Neural cell (in vitro differentiated cells): ENCODE measurements at regions not wholly inside any gene's neighbourhood (a gene's known extent, or its start where the extent isn't known, plus 50 kb on each side); places are given as distances from the start of the nearest gene placed in this dataset.

Experiments
- H2AFZ ChIP-seq: fragments of 200-600, 300-800 bp; sonication (generic), shearing (Covaris generic); 2 replicates; pipeline ENCODE4 v1.6.0; 2014; ENCODE audit warnings: low read depth, mild to moderate bottlenecking, antibody characterized with exemption, low read length, moderate library complexity
- H3F3A ChIP-seq: fragments of 200-600 bp; shearing (Covaris generic); 2 replicates; pipeline ENCODE4 v1.6.1; 2016; ENCODE audit warnings: mild to moderate bottlenecking, moderate library complexity, mixed read lengths, antibody characterized with exemption, low read length; ENCODE audit not compliant: insufficient read depth, poor library complexity, severe bottlenecking
- H3K27ac ChIP-seq: fragments of 200-600, 300-800 bp; sonication (generic), shearing (Covaris generic); 2 replicates; pipeline ENCODE4 v1.5.1; 2014; ENCODE audit warnings: mild to moderate bottlenecking, low read length, moderate library complexity
- H3K27me3 ChIP-seq: fragments of 300-800, 200-600 bp; sonication (generic), shearing (Covaris generic); 2 replicates; pipeline ENCODE4 v1.6.0; 2014; ENCODE audit warnings: mild to moderate bottlenecking, low read depth, low read length, moderate library complexity; ENCODE audit not compliant: insufficient read depth
- H3K36me3 ChIP-seq: fragments of 300-800, 200-600 bp; sonication (generic), shearing (Covaris generic); 2 replicates; pipeline ENCODE4 v1.5.1; 2014; ENCODE audit warnings: mild to moderate bottlenecking, antibody characterized with exemption, low read length, moderate library complexity; ENCODE audit not compliant: insufficient read depth
- H3K4me2 ChIP-seq: fragments of 300-800, 200-600 bp; sonication (generic), shearing (Covaris generic); 2 replicates; pipeline ENCODE4 v1.6.0; 2014; ENCODE audit warnings: mild to moderate bottlenecking, low read length
- H3K4me3 ChIP-seq: fragments of 300-800, 200-600 bp; sonication (generic), shearing (Covaris generic); 2 replicates; pipeline ENCODE4 v1.5.1; 2014; ENCODE audit warnings: mild to moderate bottlenecking, low read length, moderate library complexity
- H3K79me2 ChIP-seq: fragments of 200-600 bp; shearing (Covaris generic); replicated peaks from 2 replicates; pipeline ENCODE4 v1.6.0; 2014; ENCODE audit warnings: mild to moderate bottlenecking, low read length, moderate library complexity; ENCODE audit not compliant: insufficient read depth
- H3K9ac ChIP-seq: fragments of 300-800, 200-600 bp; sonication (generic), shearing (Covaris generic); 2 replicates; pipeline ENCODE4 v1.6.1; 2016; ENCODE audit warnings: mild to moderate bottlenecking, low read length, mixed read lengths
- H3K9me2 ChIP-seq: fragments of 200-600 bp; shearing (Covaris generic); 2 replicates; pipeline ENCODE4 v1.6.1; 2016; ENCODE audit warnings: mild to moderate bottlenecking, low read length, mixed read lengths; ENCODE audit not compliant: insufficient read depth
- H3K9me3 ChIP-seq: fragments of 200-600, 300-800 bp; sonication (generic), shearing (Covaris generic); 2 replicates; pipeline ENCODE4 v1.6.1; 2016; ENCODE audit warnings: mild to moderate bottlenecking, mixed run types, low read length, moderate library complexity, mixed read lengths
- H4K20me1 ChIP-seq: fragments of 200-600 bp; shearing (Covaris generic); 2 replicates; pipeline ENCODE4 v1.6.1; 2016; ENCODE audit warnings: mild to moderate bottlenecking, mixed run types; ENCODE audit not compliant: insufficient read depth
- EP300 ChIP-seq: fragments of 450-650 bp; conservative IDR thresholded peaks from 2 replicates; pipeline ENCODE4 v1.6.1; 2014; ENCODE audit warnings: antibody characterized with exemption, mild to moderate bottlenecking, moderate library complexity; ENCODE audit not compliant: poor library complexity, severe bottlenecking
- EZH2 ChIP-seq: fragments of 200-600, 300-800 bp; shearing (Covaris generic), sonication (generic); IDR thresholded peaks from 2 replicates; pipeline ENCODE4 v1.6.1; 2014; ENCODE audit warnings: antibody characterized with exemption, low read length, borderline replicate concordance, mild to moderate bottlenecking; ENCODE audit not compliant: insufficient read depth, poor library complexity, severe bottlenecking
- MXI1 ChIP-seq: fragments of 450-650 bp; conservative IDR thresholded peaks from 2 replicates; pipeline ENCODE4 v1.6.1; 2014; ENCODE audit warnings: antibody characterized with exemption, mild to moderate bottlenecking; ENCODE audit not compliant: poor library complexity, severe bottlenecking
- POLR2AphosphoS5 ChIP-seq: IDR thresholded peaks from 2 replicates; pipeline ENCODE4 v1.6.1; 2012
- RAD21 ChIP-seq: fragments of 450-650 bp; conservative IDR thresholded peaks from 2 replicates; pipeline ENCODE4 v1.6.1; 2014; ENCODE audit warnings: antibody characterized with exemption, mild to moderate bottlenecking, moderate library complexity
- SMC3 ChIP-seq: fragments of 450-650 bp; conservative IDR thresholded peaks from 2 replicates; pipeline ENCODE4 v1.6.1; 2014; ENCODE audit warnings: antibody characterized with exemption, mild to moderate bottlenecking, moderate library complexity; ENCODE audit not compliant: poor library complexity
- TAF1 ChIP-seq: IDR thresholded peaks from 2 replicates; pipeline ENCODE4 v1.6.1; 2012; ENCODE audit warnings: low read depth
- TF ChIP-seq, protein P1 (sequence below): fragments of 450-650 bp; IDR thresholded peaks from 2 replicates; pipeline ENCODE4 v1.5.1; 2014; ENCODE audit warnings: antibody characterized with exemption, mild to moderate bottlenecking, moderate library complexity; ENCODE audit not compliant: poor library complexity, severe bottlenecking
- TF ChIP-seq, protein P2 (sequence below): IDR thresholded peaks from 2 replicates; pipeline ENCODE4 v1.6.1; 2012; ENCODE audit warnings: borderline replicate concordance

DNA sequence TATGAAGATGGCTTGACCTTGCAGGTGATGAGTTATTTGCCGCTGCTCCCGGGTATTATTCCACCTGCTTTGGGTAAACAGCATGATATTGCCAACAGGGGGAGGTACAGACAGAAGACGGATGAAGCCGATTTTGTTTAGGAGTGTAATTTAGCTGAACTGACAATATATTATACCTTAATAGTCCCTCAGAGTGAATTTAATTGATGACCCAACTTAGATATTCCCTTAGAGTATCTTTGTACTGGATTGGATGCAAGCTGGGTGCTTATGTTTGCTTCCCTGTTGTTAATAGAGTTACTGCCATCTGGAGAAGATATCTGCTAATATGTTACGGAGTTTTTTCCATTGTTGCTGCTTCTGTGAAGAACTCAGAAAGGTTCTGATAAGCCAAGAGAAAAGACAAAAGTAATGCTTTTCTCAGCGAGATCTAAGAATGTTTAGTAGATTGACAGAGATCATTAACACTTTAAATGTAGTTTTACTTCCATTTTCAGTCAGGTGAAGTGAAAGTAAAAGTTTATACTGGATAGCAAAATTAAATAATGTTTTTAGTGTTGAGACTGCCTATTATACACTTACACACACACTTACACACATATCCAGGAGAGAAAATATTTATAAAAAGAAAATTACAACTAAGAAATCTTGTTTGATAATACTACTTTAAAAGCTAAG is 2220.8 kb upstream of the PCDH20 start:
- Histone ChIP-seq H3F3A (no peaks in the 10 kb centered on the region), H3K9ac (no peak overlapping the region), H3K4me3 (no peak overlapping the region), H3K4me2 (no peak overlapping the region), H2AFZ (no peak overlapping the region), H3K9me2 (no peaks in the 10 kb centered on the region), H4K20me1 (no peaks in the 10 kb centered on the region), H3K36me3 (no peaks in the 10 kb centered on the region), H3K9me3 (no peaks in the 10 kb centered on the region), H3K79me2 (no peaks in the 10 kb centered on the region), H3K27me3 (no peaks in the 10 kb centered on the region), H3K27ac (no peak overlapping the region)
- TF ChIP-seq EP300 (no peak), MXI1 (no peak), EZH2 (no peak), POLR2AphosphoS5 (no peak), SMC3 (no peak), RAD21 (no peak), TAF1 (no peak)
- TF ChIP-seq, protein P1, sequence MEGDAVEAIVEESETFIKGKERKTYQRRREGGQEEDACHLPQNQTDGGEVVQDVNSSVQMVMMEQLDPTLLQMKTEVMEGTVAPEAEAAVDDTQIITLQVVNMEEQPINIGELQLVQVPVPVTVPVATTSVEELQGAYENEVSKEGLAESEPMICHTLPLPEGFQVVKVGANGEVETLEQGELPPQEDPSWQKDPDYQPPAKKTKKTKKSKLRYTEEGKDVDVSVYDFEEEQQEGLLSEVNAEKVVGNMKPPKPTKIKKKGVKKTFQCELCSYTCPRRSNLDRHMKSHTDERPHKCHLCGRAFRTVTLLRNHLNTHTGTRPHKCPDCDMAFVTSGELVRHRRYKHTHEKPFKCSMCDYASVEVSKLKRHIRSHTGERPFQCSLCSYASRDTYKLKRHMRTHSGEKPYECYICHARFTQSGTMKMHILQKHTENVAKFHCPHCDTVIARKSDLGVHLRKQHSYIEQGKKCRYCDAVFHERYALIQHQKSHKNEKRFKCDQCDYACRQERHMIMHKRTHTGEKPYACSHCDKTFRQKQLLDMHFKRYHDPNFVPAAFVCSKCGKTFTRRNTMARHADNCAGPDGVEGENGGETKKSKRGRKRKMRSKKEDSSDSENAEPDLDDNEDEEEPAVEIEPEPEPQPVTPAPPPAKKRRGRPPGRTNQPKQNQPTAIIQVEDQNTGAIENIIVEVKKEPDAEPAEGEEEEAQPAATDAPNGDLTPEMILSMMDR: no peak
- TF ChIP-seq, protein P2, sequence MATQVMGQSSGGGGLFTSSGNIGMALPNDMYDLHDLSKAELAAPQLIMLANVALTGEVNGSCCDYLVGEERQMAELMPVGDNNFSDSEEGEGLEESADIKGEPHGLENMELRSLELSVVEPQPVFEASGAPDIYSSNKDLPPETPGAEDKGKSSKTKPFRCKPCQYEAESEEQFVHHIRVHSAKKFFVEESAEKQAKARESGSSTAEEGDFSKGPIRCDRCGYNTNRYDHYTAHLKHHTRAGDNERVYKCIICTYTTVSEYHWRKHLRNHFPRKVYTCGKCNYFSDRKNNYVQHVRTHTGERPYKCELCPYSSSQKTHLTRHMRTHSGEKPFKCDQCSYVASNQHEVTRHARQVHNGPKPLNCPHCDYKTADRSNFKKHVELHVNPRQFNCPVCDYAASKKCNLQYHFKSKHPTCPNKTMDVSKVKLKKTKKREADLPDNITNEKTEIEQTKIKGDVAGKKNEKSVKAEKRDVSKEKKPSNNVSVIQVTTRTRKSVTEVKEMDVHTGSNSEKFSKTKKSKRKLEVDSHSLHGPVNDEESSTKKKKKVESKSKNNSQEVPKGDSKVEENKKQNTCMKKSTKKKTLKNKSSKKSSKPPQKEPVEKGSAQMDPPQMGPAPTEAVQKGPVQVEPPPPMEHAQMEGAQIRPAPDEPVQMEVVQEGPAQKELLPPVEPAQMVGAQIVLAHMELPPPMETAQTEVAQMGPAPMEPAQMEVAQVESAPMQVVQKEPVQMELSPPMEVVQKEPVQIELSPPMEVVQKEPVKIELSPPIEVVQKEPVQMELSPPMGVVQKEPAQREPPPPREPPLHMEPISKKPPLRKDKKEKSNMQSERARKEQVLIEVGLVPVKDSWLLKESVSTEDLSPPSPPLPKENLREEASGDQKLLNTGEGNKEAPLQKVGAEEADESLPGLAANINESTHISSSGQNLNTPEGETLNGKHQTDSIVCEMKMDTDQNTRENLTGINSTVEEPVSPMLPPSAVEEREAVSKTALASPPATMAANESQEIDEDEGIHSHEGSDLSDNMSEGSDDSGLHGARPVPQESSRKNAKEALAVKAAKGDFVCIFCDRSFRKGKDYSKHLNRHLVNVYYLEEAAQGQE: no peak

DNA sequence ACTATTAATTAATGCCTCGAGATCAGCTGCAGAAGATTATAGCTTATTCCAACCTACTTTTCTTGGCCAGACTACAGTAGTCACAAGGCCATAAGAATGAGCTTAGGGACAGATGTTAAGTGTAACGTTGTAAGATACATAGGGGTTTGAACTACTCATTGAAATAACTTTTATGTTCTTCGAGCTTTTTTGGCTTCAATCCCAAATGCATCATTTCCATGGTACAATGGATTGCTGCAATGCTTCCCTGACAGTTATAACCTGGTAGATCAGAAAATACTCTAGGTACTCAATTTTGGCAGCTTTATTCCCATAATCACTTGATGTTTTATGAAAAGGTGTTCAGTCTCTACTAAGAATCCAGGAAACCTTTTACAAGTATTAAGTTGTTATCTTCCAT is 2216.7 kb upstream of the PCDH20 start:
- no peaks in the 10 kb centered on the region for H3K27me3 ChIP-seq
- H4K20me1 ChIP-seq: no peaks in the 10 kb centered on the region
- H3K9ac ChIP-seq: no peak overlapping the region
- TF ChIP-seq MXI1 (no peak), POLR2AphosphoS5 (no peak), RAD21 (no peak), TAF1 (no peak), EP300 (no peak), SMC3 (no peak), EZH2 (no peak)
- TF ChIP-seq, protein P1: no peak
- TF ChIP-seq, protein P2: no peak
- H3K27ac ChIP-seq: no peak overlapping the region
- no peak overlapping the region for H2AFZ ChIP-seq
- no peaks in the 10 kb centered on the region for H3K36me3 ChIP-seq
- H3K79me2 ChIP-seq: no peaks in the 10 kb centered on the region
- no peaks in the 10 kb centered on the region for H3K9me3 ChIP-seq
- H3F3A ChIP-seq: no peaks in the 10 kb centered on the region
- H3K9me2 ChIP-seq: no peaks in the 10 kb centered on the region
- H3K4me3 ChIP-seq: no peak overlapping the region
- no peak overlapping the region for H3K4me2 ChIP-seq
